ENCODE measurements at regions not wholly inside any gene's neighbourhood (a gene's known extent, or its start where the extent isn't known, plus 50 kb on each side); places are given as distances from the start of the nearest gene placed in this dataset.

- DNase-seq (ENCODE audit: low spot score): no peak
- in situ Hi-C loops (cut with HindIII; ENCODE audit: low sequenced_read_pairs): no loop called here
These were observed 51.2 kb upstream of the RNF144B start for GRCh38 chr6:18335948-18336347.

- DNase-seq (ENCODE audit: low spot score): no peak
- in situ Hi-C loops (cut with HindIII; ENCODE audit: low sequenced_read_pairs): no loop called here
These were observed 52.9 kb upstream of the RNF144B start for GRCh38 chr6:18334251-18334650.

GRCh38 chr6:18330548-18331081, 56.5 kb upstream of the RNF144B start:
- no peak for DNase-seq (ENCODE audit: low spot score)
- in situ Hi-C loops (cut with HindIII; ENCODE audit: low sequenced_read_pairs): no loop called here

DNA sequence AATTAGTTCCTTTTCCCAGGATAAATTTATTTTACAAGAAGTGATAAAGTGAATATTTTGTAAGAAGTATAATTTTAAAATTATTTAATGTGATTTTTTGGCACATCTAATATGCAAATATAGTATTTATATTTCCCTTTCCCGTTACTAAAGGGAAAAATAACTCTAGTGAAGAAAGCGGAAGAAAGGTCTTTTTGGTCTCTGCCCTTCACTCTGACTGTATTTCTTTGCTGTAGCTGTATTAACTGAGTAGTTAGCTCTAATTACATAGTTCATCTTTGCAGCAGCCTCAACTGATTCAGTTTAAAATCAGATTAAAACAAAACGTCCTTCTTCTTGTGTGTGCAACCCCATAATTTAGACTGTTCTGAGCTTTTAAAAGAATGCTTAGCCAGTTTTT, 57.4 kb upstream of the RNF144B start:
- in situ Hi-C loops (cut with HindIII; ENCODE audit: low sequenced_read_pairs): no loop called here
- no peak for DNase-seq (ENCODE audit: low spot score)

DNA sequence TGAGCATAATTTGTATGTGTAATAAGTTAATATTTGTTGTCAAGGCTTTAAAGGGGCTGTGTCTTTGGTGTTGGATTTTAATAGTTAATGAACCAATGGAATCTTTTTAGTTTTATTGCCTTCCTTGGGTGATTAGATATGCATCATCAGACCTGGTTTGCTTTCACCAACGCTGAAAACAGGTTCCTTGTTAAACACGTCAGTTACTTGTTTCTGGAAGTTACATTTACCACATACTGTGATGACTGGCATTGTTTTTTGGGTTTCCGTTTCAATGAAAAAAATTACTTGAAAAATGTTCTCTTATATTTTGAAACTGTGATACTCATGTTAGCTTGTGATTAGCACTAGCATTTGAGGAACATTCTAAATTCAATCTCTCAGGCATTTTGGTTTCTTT, 58.6 kb upstream of the RNF144B start:
- DNase-seq (ENCODE audit: low spot score): no peak
- in situ Hi-C loops (cut with HindIII; ENCODE audit: low sequenced_read_pairs): no loop called here

DNA sequence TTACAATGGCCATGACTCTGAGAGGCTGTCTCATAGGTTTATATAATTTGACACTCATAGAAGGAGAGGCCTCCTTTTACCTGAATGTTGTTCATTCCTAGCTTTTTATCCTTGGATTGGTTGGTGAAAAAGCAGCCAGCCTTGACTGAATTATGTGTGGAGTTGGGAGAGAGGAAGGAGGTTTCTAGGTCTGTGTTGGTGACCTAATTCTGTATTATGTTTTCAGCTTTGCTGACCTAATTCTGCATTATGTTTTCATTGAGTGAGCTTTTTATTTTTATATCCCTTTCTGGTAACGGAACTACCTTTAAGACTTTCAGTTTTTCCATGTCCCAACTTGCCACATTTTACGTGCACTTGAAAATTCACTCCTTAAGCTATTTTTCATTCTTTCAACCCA, 59.1 kb upstream of the RNF144B start:
- in situ Hi-C loops (cut with HindIII; ENCODE audit: low sequenced_read_pairs): no loop called here
- DNase-seq (ENCODE audit: low spot score): no peak

- no peak for DNase-seq (ENCODE audit: low spot score)
- in situ Hi-C loops (cut with HindIII; ENCODE audit: low sequenced_read_pairs): no loop called here
These were observed 59.5 kb upstream of the RNF144B start for GRCh38 chr6:18327626-18328025.

DNA sequence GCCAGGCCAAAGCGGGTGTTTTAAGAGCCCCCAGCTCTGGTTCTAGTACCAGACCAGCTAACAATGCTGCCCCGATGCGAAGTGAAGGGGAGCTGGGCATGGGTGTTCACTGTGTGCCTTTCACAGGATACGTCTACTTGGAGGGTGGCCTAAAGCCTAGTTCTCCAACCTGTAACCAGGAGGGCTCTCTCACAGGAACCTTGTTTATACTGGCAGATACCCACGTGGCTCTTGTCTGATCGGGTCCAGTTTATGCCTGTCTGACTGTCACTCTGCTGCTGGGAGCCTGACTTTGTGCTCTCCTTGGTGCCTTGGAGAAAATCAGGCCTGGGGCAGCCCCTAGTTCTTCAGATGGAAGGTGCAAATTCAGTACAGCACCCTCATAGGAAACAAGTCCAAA, 60.2 kb upstream of the RNF144B start:
- no peak for DNase-seq (ENCODE audit: low spot score)
- in situ Hi-C loops (cut with HindIII; ENCODE audit: low sequenced_read_pairs): no loop called here

- in situ Hi-C loops (cut with HindIII; ENCODE audit: low sequenced_read_pairs): no loop called here
- no peak for DNase-seq (ENCODE audit: low spot score)
These were observed 61.1 kb upstream of the RNF144B start for GRCh38 chr6:18326001-18326400.

GRCh38 chr6:18324706-18325042, 60.3 kb upstream of the DEK start:
- no peak for DNase-seq (ENCODE audit: low spot score)
- in situ Hi-C loops (cut with HindIII; ENCODE audit: low sequenced_read_pairs): no loop called here

GRCh38 chr6:18323935-18324705, 59.8 kb upstream of the DEK start:
- DNase-seq (ENCODE audit: low spot score): peak; percentile 55
- in situ Hi-C loops (cut with HindIII; ENCODE audit: low sequenced_read_pairs): no loop called here

DNA sequence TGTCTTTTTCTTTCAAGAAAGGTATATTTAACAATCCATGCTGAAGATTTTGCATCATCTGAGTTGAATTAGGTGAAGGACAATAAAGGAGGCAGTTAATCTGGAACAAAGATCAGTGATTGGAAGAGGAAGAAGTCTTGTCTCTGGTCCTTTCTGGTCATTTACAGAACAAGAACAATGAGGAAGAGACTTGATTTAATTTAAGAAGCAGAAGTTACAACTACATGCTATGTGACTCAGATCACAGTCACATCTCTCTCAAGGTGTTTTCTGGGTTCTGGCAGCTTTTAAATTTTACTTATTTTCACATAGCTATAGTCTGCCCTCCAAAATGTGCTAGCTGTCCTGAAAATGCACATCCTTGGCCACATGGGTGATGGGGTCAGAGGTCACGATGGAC, 53.5 kb upstream of the DEK start:
- DNase-seq (ENCODE audit: low spot score): no peak
- in situ Hi-C loops (cut with HindIII; ENCODE audit: low sequenced_read_pairs): no loop called here

DNA sequence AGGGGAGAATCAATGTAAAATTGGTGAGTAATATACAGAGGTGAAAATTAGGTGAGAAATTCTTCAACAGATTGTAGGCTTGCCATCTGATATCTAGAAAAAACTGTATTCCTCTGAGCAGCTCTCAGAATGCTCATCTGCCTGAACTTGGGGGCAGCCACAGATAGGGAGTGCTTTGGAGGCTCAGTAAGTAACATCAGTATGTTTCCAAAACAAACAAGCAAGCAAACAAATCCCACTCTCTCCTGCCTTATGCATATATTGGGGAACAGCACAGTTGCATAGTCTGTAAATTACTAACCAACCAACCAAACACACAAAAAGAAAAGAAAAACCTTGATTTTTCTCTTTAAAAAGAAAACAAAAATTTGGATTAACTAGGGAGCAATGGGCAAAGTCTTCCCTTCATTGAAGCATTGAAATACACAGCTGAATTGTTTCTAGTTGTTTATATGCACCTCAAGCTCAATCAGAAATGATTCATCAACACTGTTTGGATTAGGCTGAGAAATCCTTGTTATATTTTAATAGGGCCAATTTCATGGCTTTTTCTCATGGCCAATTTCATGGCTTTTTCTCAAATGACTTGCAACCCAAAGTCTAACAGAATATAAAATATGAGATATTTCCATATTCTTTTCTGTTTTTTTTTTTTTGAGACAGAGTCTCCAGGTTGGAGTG, 50.1 kb upstream of the DEK start:
- in situ Hi-C loops (cut with HindIII; ENCODE audit: low sequenced_read_pairs): no loop called here
- no peak for DNase-seq (ENCODE audit: low spot score)

Measured in G401 (cell line).